Stimulated activated naive CD8-positive, alpha-beta T cell treated with anti-CD3 and anti-CD28 coated beads, Interleukin-15, amount 100 ng/mL, for 72 hours (primary cell): ENCODE measurements at regions not wholly inside any gene's neighbourhood (a gene's known extent, or its start where the extent isn't known, plus 50 kb on each side); places are given as distances from the start of the nearest gene placed in this dataset.

ENCODE experiments used
- ATAC-seq: fragments of 150-1000 bp; cut with Tn5 transposase; 2 replicates; pipeline ENCODE4 v1.10.0; 2021; ENCODE audit warnings: mild to moderate bottlenecking, moderate library complexity
- DNase-seq, 2 donors: peaks; one replicate each; pipeline ENCODE4 v3.0.0; 2021 to 2022
- H3K27ac Mint-ChIP-seq, 2 donors: one replicate each; pipeline ENCODE4 v1.8.0; 2022; ENCODE audit warnings: mild to moderate bottlenecking in 2 of 2, mixed read lengths in 2 of 2, moderate library complexity in 2 of 2
- H3K27me3 Mint-ChIP-seq: one replicate; pipeline ENCODE4 v1.8.0; 2022; ENCODE audit warnings: mixed read lengths
- H3K4me1 Mint-ChIP-seq: one replicate; pipeline ENCODE4 v1.8.0; 2022; ENCODE audit warnings: mild to moderate bottlenecking, mixed read lengths
- H3K4me3 Mint-ChIP-seq, 2 donors: one replicate each; pipeline ENCODE4 v1.8.0; 2022; ENCODE audit warnings: mild to moderate bottlenecking in 2 of 2, mixed read lengths in 2 of 2, moderate library complexity in 1 of 2
- H3K9me3 Mint-ChIP-seq, 2 donors: one replicate each; pipeline ENCODE4 v1.8.0; 2022; ENCODE audit warnings: mixed read lengths in 2 of 2

DNA sequence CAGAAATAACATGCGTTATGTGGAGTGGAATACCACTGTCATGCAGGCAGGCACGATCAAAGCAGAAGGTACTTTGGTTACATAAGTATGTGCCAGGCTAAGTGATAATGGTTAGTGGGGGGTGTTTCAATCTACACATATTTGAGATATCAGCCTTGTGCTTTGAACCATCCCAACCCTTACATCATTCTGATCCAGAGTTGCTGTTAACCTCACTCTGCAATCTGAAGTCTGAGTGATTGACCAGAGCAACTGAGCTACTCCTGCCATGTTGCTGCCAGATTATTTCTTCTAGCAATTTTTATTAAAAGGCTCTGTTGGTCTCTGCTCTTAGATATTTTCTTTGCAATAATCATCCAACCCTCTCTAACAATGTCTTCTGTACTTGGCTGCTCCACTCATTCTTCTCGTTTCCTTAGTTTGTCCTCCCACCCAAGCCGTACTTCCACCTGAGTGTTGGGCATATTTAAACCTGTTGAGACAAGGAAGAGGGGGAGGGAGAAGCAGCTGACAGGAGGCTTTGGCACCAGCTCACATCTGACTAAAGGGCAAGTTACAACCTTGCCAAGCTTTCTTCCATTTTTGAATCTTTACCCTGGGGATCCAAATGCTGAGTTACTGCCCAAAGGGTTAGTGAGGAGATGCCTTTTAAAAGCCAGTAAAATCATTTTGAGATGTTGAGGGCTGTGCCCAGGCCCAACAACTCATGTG is 114.1 kb upstream of the SESN3 start:
- Mint-ChIP-seq H3K9me3 (peaks cover 18 to 19% of the 10 kb centered on the region in 2 donors), H3K27ac (peak overlapping the region; percentile 36 to 69), H3K4me3 (peak overlapping the region; percentile 27 to 50), H3K27me3 (no peaks in the 10 kb centered on the region), H3K4me1 (peaks cover 58% of the 10 kb centered on the region)
- ATAC-seq, result no peak
- no peak for DNase-seq

DNA sequence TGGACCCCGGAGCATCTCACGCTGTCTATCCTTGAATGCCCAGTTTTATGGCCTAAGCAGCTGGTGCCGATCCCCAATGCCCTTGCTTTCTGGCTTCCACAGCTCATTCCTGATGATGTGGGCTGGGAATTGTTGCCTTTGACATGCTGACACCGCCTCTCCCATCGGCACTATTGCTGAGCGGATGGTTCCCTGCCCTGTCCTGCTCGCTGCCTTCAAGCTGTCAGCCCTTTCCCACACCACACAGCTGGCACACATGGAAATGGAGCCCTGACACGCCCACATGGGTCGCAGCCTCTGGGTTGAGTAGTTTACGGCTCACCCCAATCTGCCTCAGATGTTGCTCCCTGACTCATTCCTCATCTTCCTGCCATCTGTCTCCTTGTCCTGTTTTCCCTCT is 110.2 kb upstream of the SESN3 start:
- H3K4me1 Mint-ChIP-seq, result peaks cover 52% of the 10 kb centered on the region
- no peak overlapping the region for H3K27ac Mint-ChIP-seq
- no peaks in the 10 kb centered on the region for H3K27me3 Mint-ChIP-seq
- no peak for DNase-seq
- H3K4me3 Mint-ChIP-seq, result no peak overlapping the region
- ATAC-seq, result no peak
- no peaks in the 10 kb centered on the region for H3K9me3 Mint-ChIP-seq

DNA sequence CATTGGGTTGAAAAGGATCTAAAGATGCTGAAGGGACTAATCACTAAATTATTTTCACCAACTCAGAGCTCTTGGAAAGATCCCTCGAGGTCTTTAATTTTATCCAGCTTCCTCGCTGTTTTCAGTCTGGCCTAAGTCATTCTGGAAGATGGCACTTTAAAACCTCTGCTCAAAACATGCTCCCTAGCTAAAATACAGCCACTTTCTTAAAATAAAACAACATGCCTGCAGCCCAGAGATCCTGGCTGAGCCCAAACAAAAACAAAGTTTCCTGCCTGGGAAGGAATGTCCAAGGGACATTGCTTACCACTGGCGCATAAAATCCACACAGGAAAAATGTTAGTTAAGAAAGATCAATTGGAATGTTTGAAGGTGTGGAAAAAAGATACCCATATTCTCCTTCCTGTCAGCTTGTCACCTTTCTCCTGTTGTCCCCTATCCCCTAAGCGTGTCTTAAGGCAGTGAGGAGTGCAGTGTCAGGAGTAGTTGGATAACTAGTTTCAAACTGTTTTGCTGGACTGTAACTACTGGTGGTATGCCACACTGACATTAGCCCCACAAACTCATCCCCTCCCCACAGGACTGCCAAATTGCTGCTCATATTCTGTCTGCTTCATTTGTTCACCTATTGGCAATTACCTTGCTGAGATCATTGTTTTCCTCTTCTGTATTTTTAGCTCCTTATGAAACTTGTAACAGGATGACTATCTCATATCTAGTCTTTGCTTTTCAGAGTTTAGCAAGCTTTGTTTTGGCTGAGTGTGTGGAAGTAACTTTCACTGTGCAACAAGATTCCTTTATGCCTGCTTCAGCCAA is 108.3 kb upstream of the SESN3 start:
- DNase-seq (no peak), ATAC-seq (peak; percentile 27)
- no peaks in the 10 kb centered on the region for H3K9me3 Mint-ChIP-seq
- H3K4me1 Mint-ChIP-seq, result peaks cover 37% of the 10 kb centered on the region
- H3K27ac Mint-ChIP-seq, result no peak overlapping the region
- no peak overlapping the region for H3K4me3 Mint-ChIP-seq
- H3K27me3 Mint-ChIP-seq, result no peaks in the 10 kb centered on the region

DNA sequence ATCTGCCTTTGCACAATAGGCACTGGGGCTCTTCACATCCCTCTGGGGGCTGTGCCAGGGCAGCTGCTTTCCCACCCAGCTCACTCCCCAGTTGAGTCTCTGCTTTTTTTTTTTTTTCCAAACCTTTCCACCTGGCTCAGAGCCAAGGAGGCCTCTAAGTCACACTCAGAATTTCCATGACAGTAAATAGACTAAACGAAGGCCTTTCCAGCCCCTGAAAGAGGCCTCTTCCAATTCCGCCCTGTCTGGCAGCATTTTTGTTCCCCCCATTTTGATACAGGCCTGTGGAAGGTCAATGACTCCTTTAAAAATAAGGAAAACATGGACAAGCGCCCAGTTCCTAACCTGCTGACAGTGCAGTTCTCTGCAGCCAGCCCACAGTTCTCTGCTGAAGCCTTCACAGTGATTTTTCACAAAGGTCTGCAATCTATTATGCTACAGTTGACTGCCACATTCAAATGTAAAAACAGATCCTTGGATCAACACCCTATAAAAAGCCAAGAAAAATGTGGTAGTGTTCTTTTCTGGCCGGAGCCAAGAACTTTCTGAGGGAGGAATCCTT is 107.5 kb upstream of the SESN3 start:
- DNase-seq (no peak), ATAC-seq (no peak)
- H3K27ac Mint-ChIP-seq, result no peak overlapping the region
- H3K9me3 Mint-ChIP-seq, result no peaks in the 10 kb centered on the region
- no peak overlapping the region for H3K4me3 Mint-ChIP-seq
- peaks cover 34% of the 10 kb centered on the region for H3K4me1 Mint-ChIP-seq
- H3K27me3 Mint-ChIP-seq, result no peaks in the 10 kb centered on the region

DNA sequence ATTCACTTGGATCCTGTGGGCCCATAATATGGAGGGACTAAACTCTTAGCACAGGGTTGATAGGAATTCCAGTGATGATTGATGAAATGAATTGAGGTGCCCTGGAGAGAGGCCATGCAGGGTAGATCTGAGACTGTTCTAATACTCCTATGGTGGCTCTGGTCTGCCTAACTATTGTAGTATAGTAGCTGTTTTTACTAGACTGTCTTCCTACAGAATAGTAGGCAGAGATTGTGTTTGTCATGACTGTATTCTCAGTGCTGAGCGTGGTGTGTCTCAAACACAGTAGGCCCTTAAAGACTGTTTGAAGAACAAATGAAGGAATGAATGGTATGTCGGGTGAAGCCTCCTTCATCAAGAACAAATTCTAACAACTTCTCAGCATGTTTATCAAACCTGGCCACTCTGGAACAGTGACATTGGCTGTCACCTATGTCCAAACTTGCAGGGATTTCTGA is 107.0 kb upstream of the SESN3 start:
- ATAC-seq (peak; percentile 43), DNase-seq (no peak)
- H3K4me3 Mint-ChIP-seq, result no peak overlapping the region
- no peaks in the 10 kb centered on the region for H3K27me3 Mint-ChIP-seq
- no peaks in the 10 kb centered on the region for H3K9me3 Mint-ChIP-seq
- no peak overlapping the region for H3K27ac Mint-ChIP-seq
- H3K4me1 Mint-ChIP-seq, result peaks cover 29% of the 10 kb centered on the region

DNA sequence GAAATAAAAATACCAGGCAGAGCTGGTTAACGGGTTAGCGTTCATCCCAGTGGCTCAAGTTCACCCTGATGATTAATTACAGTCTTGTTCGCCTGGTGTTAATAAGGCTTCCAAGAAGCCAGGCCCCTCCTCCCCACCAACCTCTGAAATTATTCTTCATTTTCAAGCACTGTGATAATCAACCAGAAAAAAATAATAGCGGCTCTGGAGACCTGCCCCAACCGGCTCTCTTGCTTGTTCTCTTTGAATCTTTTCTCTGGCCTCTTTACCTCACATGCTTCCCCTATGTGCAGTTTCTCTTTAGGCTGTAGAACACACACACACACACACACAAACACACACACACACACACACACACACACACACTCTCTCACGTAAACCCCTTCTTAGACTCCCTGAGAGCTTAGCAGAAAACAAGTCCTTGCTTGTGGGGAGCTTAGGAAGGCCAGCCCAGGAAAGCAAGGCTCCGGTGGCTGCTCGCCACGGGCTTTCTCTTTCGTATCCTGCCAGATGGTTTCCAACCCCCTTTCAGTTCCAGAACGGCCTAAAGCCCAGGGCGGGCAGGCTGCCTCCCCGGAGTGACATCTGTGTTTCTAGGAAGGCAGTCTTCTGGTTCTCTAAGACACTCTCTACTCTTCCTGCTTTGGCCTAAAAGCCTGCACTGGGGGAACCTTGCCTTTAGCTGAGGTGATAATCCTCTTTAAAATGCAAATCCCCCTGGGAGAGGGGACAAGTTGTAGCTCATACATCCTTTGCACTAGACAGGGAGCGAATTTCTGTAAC is 106.4 kb upstream of the SESN3 start:
- ATAC-seq, result peak; percentile 81
- Mint-ChIP-seq H3K4me3 (no peak overlapping the region), H3K27ac (no peak overlapping the region), H3K4me1 (peaks cover 23% of the 10 kb centered on the region), H3K9me3 (no peaks in the 10 kb centered on the region), H3K27me3 (no peaks in the 10 kb centered on the region)
- DNase-seq, result peak; percentile 49 to 51

DNA sequence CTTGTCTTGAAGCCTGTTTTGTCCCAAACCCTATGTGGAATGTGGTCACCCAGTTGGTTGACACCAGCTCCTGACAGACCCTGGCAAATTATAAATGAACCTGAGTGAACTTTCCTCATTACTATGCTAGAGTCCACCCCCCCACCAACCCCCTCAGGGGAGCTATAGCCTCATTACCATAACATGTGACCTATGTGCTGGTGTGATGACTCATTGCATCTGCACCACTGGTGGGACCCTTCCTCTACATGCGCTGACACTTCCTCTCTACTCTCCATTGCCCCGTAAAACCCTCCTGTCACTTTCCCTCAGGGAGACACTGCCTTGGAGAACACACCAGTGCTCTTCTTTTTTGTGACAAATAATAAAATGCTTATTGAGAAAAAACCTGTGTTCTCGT is 105.0 kb upstream of the SESN3 start:
- DNase-seq, result no peak
- Mint-ChIP-seq H3K9me3 (no peaks in the 10 kb centered on the region), H3K27me3 (no peaks in the 10 kb centered on the region), H3K4me1 (peaks cover 24% of the 10 kb centered on the region), H3K27ac (no peak overlapping the region), H3K4me3 (no peak overlapping the region)
- ATAC-seq, result no peak

DNA sequence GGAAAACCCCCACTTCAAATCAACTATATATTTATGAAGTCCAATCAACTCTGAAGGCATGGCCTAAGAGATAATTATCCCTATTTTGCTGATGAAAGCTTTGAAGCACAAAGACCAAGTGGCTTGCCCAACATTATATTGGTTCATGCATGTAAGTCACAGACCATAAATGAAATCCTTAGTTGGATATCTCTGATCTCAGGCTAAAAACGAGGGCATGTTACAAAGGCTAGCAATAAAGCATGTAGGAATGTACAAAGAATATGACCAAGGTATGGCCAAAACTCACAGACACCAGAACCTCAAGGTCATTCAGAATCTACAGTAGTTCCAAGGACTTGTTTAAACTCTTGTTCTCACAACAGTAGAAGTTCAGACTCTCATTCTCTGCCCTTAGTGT is 100.2 kb upstream of the SESN3 start:
- no peak overlapping the region for H3K4me3 Mint-ChIP-seq
- H3K27ac Mint-ChIP-seq, result no peak overlapping the region
- H3K27me3 Mint-ChIP-seq, result no peaks in the 10 kb centered on the region
- peaks cover 35% of the 10 kb centered on the region for H3K4me1 Mint-ChIP-seq
- DNase-seq (no peak), ATAC-seq (no peak)
- H3K9me3 Mint-ChIP-seq, result no peaks in the 10 kb centered on the region

DNA sequence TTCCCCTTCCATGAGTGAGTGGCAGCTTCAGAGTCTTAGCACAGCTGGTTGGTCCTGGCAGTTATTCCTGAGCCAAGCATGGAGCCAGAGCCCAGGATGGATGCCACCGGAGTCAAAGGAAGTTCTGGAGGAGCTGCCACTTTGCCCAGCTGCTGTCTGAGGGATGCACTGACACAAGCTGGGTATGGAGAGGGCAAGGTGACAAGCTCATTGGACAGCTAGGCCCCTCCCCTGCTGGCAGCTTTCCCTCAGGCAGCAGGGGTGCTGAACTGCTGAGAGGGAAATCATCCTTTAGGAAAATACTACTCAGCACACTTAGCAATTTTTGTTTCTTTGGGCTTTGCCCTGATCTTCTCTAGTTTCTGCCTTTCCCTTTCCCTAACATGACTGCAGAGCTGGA is 99.3 kb upstream of the SESN3 start:
- no peak for ATAC-seq
- Mint-ChIP-seq H3K4me3 (no peak overlapping the region), H3K27me3 (no peaks in the 10 kb centered on the region), H3K4me1 (peaks cover 34% of the 10 kb centered on the region), H3K9me3 (no peaks in the 10 kb centered on the region), H3K27ac (no peak overlapping the region)
- no peak for DNase-seq

DNA sequence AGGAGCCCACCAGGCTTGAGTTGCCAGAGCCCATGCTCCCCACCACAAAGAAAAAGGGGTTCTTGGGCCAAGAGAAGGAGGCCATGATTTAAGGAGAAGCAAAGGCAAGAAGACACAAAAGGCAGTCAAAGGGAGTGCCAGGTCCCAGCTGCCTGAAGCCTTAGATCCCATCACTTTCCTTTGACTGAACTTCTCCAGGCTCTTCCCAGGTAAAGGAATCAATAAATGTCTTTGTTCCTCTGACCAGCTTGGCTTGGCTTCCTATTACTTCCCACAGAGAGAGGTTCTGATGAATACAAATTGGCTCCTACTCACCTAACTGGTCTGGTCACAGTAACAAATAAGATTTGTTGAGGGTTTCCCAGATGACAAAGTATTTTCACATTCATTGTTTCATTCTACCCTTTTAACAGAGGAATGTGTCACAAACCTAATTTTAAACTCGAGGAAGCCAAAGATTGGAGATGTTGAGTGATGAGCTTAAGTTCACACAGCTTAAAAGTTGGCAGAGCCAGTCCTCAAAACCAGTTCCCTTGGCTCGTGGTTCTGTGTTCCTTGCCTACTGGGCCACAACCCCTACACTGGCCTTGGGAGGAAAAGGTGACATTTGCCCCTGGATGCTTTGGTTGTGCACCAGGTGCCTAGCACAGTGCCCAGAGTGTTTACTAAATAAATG is 96.4 kb upstream of the SESN3 start:
- no peak overlapping the region for H3K4me3 Mint-ChIP-seq
- peaks cover 0 to 4% of the 10 kb centered on the region in 2 donors for H3K9me3 Mint-ChIP-seq

DNA sequence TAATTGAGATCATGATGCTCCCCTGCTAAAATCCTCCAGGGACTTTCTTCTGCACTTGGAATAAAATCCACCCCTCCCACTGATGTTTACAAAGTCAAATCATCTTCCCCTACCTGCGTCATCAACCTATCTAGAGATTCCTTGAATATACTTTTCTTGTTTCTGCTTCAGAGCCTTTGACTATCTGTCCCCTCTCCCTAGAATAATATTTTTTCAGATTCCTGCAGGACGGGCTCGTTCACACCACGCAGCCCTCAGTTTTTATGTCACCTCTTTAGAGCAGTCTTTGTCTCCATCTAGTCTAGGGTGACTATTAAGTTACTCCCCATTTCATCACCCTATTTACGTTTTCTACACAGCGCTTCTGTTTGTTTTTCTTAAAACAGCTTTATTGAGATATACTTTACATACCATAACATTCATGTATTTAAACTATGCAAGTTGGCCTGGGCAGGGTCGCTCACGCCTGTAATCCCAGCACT is 94.8 kb upstream of the SESN3 start:
- Mint-ChIP-seq H3K4me1 (peaks cover 38% of the 10 kb centered on the region), H3K27me3 (no peaks in the 10 kb centered on the region), H3K4me3 (no peak overlapping the region), H3K9me3 (peaks cover 0 to 4% of the 10 kb centered on the region in 2 donors), H3K27ac (no peak overlapping the region)
- ATAC-seq (no peak), DNase-seq (no peak)

More for the DNA sequence above, 96.4 kb upstream of the SESN3 start:
- ATAC-seq (no peak), DNase-seq (no peak)
- peaks cover 43% of the 10 kb centered on the region for H3K4me1 Mint-ChIP-seq
- H3K27me3 Mint-ChIP-seq, result no peaks in the 10 kb centered on the region
- H3K27ac Mint-ChIP-seq, result peak overlapping the region in 1 of 2 donors; percentile 77

DNA sequence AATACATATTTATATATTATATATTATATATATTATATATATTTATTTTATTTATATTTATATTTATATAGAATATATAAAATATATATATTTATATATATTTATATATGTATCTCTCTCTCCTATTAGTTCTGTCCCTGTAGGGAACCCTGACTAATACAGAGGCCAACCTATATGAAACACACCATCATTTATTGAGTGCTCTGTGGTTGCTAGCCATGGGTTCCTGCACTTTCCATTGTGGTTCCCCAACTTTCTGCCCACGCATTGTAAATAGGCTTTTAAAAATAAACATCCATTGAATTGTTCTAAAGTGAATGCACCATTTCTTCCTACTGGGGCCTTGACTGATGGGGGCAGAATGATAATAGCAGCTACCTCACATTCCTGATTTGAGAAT is 93.8 kb upstream of the SESN3 start:
- H3K4me3 Mint-ChIP-seq, result no peak overlapping the region
- H3K27me3 Mint-ChIP-seq, result no peaks in the 10 kb centered on the region
- peaks cover 28% of the 10 kb centered on the region for H3K4me1 Mint-ChIP-seq
- DNase-seq (no peak), ATAC-seq (peak; percentile 60)
- H3K9me3 Mint-ChIP-seq, result peaks cover 0 to 4% of the 10 kb centered on the region in 2 donors
- H3K27ac Mint-ChIP-seq, result no peak overlapping the region

DNA sequence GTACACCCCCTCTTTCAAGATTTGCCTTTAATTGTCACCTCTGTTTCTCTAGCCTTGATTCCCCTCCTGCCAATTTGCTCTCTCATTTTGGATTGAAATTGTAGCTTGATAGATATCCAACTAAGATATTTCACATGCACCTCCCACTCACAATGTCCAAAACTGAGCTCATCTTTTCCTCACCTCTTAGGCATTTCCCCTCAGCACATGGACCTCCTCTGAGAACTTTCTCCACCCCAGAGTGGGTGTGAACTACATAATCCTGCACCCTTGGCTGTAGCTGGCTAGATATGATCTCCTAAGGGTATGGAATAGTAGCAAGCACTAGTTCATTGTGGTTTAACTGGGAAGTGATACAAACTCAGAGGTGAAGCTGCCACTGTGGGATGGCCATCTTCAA is 91.5 kb upstream of the SESN3 start:
- Mint-ChIP-seq H3K9me3 (peaks cover 0 to 4% of the 10 kb centered on the region in 2 donors), H3K27ac (no peak overlapping the region), H3K27me3 (no peaks in the 10 kb centered on the region), H3K4me3 (no peak overlapping the region), H3K4me1 (peaks cover 14% of the 10 kb centered on the region)
- ATAC-seq, result no peak
- no peak for DNase-seq

DNA sequence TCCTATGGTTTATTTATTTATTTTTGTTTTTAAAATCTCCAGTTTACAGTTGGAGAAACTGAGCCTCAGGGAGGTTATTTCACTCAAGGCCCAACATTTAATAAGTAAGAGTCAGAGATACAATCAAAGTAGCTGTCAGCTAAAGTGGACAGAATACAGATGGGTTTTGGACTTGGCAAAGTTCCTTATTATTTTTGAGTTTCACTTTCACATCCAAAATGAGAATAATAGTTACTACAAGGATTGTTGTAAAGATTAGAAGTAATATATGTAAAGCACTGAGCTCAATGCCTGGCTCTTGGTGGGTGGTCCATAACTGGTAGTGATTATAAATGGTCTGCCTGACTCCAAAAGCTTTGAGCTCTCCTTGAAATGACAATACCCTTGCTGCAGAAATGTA is 87.5 kb upstream of the SESN3 start:
- ATAC-seq (no peak), DNase-seq (no peak)
- Mint-ChIP-seq H3K4me3 (no peak overlapping the region), H3K4me1 (peaks cover 6% of the 10 kb centered on the region), H3K27ac (no peak overlapping the region), H3K27me3 (no peaks in the 10 kb centered on the region), H3K9me3 (peaks cover 0 to 4% of the 10 kb centered on the region in 2 donors)

DNA sequence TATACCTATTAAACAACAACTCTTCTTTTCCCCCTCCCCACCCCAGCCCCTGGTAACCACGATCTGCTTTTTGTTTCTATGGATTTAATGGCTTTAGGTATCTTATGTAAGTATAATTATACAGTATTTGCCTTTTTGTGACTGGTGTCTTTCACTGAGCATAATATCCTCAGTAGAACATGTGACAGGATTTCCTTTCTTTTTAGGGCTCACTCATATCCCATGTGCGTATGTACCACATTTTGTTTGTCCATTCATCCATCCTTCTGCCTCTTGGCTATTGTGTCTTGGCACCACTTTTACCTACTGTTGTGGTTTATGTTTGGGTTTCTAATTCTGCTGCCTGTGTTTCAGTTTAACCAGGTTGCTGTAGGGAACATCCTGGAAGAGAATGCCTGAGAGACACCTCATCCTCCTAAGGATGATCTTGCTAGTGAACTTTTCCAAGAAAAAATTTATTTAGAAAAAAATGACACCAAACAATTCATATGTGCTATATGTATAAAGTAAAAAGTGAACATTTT is 77.6 kb upstream of the SESN3 start:
- no peak for ATAC-seq

More for the DNA sequence above, 77.6 kb upstream of the SESN3 start:
- H3K4me3 Mint-ChIP-seq, result no peak overlapping the region
- no peak for DNase-seq
- H3K4me1 Mint-ChIP-seq, result peaks cover 6% of the 10 kb centered on the region
- H3K27ac Mint-ChIP-seq, result no peak overlapping the region
- H3K9me3 Mint-ChIP-seq, result peaks cover 0 to 9% of the 10 kb centered on the region in 2 donors
- H3K27me3 Mint-ChIP-seq, result no peaks in the 10 kb centered on the region
